Endothelial cell of umbilical vein (primary cell): ENCODE measurements at regions not wholly inside any gene's neighbourhood (a gene's known extent, or its start where the extent isn't known, plus 50 kb on each side); places are given as distances from the start of the nearest gene placed in this dataset.
"Not testable (repeated sequence)": the region's sequence is repeated elsewhere in the genome, so short reads cannot be mapped to it uniquely, and the experiment has no call there.

Experiments
- BruUV-seq: library from RNA; stranded (reverse); fragments of 400-500 nt; replicated peaks from 2 replicates; lab custom pipeline; 2021; lab: Mats Ljungman, UMichigan
- CTCF ChIA-PET: fragments of 300-600, 350-600 bp; sonication (Branson Sonifier 250); formaldehyde crosslinking; loops from one replicate; lab custom pipeline; 2021; ENCODE audit warnings: antibody characterized with exemption, inconsistent platforms; lab: Charles Lee
- POLR2A ChIA-PET: fragments of 300-600, 350-600 bp; sonication (Branson Sonifier 250); formaldehyde crosslinking; loops from one replicate; lab custom pipeline; 2021; ENCODE audit warnings: antibody characterized with exemption, inconsistent platforms; lab: Charles Lee
- DNase-seq: peaks from one replicate; pipeline ENCODE4 v3.0.0-alpha.2; 2011; ENCODE audit warnings: low read depth, low spot score
- FAIRE-seq: peaks from 2 replicates; lab custom pipeline; 2011; peaks lifted over from hg19 to GRCh38; lab: Jason Lieb, UNC
- H2AFZ ChIP-seq: 2 replicates; pipeline ENCODE4 v1.6.0; 2012; ENCODE audit warnings: low read depth, low read length, control low read depth, inconsistent platforms
- H3K27ac ChIP-seq: 2 replicates; pipeline ENCODE4 v1.5.1; 2011; ENCODE audit warnings: low read depth, mild to moderate bottlenecking, control low read depth, low read length, moderate library complexity; ENCODE audit not compliant: insufficient read depth
- H3K27me3 ChIP-seq, 2 experiments: 2 replicates each; pipeline versions ENCODE4 v1.6.0 to v1.6.1; 2011; ENCODE audit warnings: low read length in 2 of 2, mixed read lengths in 1 of 2; ENCODE audit not compliant: control insufficient read depth in 2 of 2, insufficient read depth in 2 of 2
- H3K36me3 ChIP-seq, 2 experiments: 2 replicates in 1 of 2; 3 replicates in 1 of 2; pipeline ENCODE4 v1.5.1; 2011; ENCODE audit warnings: low read length in 2 of 2, mild to moderate bottlenecking in 1 of 2, moderate library complexity in 1 of 2; ENCODE audit not compliant: control insufficient read depth in 2 of 2, insufficient read depth in 2 of 2; ENCODE audit errors: extremely low read depth in 1 of 2
- H3K4me1 ChIP-seq: 3 replicates; pipeline ENCODE4 v1.5.1; 2011; ENCODE audit warnings: mild to moderate bottlenecking, low read length; ENCODE audit not compliant: control insufficient read depth, insufficient read depth; ENCODE audit errors: extremely low read depth
- H3K4me2 ChIP-seq: 2 replicates; pipeline ENCODE4 v1.6.1; 2011; ENCODE audit warnings: low read length, control low read depth, mixed read lengths; ENCODE audit not compliant: insufficient read depth
- H3K4me3 ChIP-seq, 3 experiments: fragments of 200-600 bp in 1 of 3; sonication (generic), shearing (Covaris generic) in 1 of 3; replicated peaks in 1 of 3; 2 replicates each; pipeline ENCODE4 v1.5.1; 2011 to 2016; ENCODE audit warnings: control low read depth in 3 of 3, low read length in 3 of 3, mild to moderate bottlenecking in 2 of 3, inconsistent platforms in 1 of 3, low read depth in 1 of 3, moderate library complexity in 1 of 3; ENCODE audit not compliant: insufficient read depth in 1 of 3
- H3K79me2 ChIP-seq: 2 replicates; pipeline ENCODE4 v1.6.0; 2012; ENCODE audit warnings: low read length, inconsistent platforms; ENCODE audit not compliant: control insufficient read depth, insufficient read depth
- H3K9ac ChIP-seq: replicated peaks from 2 replicates; pipeline ENCODE3; 2011; ENCODE audit warnings: low read length, control low read depth; ENCODE audit not compliant: insufficient read depth; ENCODE audit errors: extremely low read depth
- H3K9me1 ChIP-seq: replicated peaks from 3 replicates; pipeline ENCODE4 v1.6.0; 2011; ENCODE audit warnings: mild to moderate bottlenecking, low read length; ENCODE audit not compliant: control insufficient read depth, insufficient read depth; ENCODE audit errors: extremely low read depth
- H3K9me3 ChIP-seq: replicated peaks from 2 replicates; pipeline ENCODE4 v1.5.1; 2012; ENCODE audit warnings: low read length, inconsistent platforms; ENCODE audit not compliant: control insufficient read depth, insufficient read depth
- H4K20me1 ChIP-seq: replicated peaks from 2 replicates; pipeline ENCODE3; 2011; ENCODE audit warnings: mild to moderate bottlenecking, low read length; ENCODE audit not compliant: control insufficient read depth, insufficient read depth; ENCODE audit errors: extremely low read depth
- JUN ChIP-seq: IDR thresholded peaks from 2 replicates; pipeline ENCODE4 v1.6.1; 2011; ENCODE audit warnings: borderline replicate concordance, low read depth; ENCODE audit not compliant: insufficient read length, insufficient read depth
- MAX ChIP-seq: IDR thresholded peaks from 2 replicates; pipeline ENCODE4 v1.6.1; 2011; ENCODE audit not compliant: insufficient read depth, insufficient read length
- MYC ChIP-seq: IDR thresholded peaks from one replicate; pipeline ENCODE4 v1.6.1; 2011; ENCODE audit warnings: mild to moderate bottlenecking, low read depth, low read length
- POLR2A ChIP-seq: IDR thresholded peaks from 2 replicates; pipeline ENCODE4 v1.6.1; 2012; ENCODE audit warnings: low read depth, mild to moderate bottlenecking, control low read depth, low read length
- dilution Hi-C: fragments of 300-500 bp; cut with MboI; formaldehyde crosslinking; loops from one replicate; pipeline ENCODE4 v1.15.0; 2019; ENCODE audit warnings: low sequenced_read_pairs; ENCODE audit not compliant: extremely low pct_ligation_motif_present
- intact Hi-C: fragments of 100-400 bp; cut with micrococcal nuclease; formaldehyde crosslinking; loops from one replicate; pipeline ENCODE4 v1.10.0; 2022

- Histone ChIP-seq H3K9me1 (no peaks in the 10 kb centered on the region), H3K36me3 (no peaks in the 10 kb centered on the region), H3K4me3 (no peak overlapping the region), H3K27ac (no peak overlapping the region), H4K20me1 (no peaks in the 10 kb centered on the region), H3K4me2 (no peak overlapping the region), H3K9ac (no peak overlapping the region), H3K9me3 (no peaks in the 10 kb centered on the region), H3K79me2 (no peaks in the 10 kb centered on the region), H3K27me3 (no peaks in the 10 kb centered on the region), H3K4me1 (no peaks in the 10 kb centered on the region), H2AFZ (no peak overlapping the region)
- ChIA-PET POLR2A (no interaction called here), CTCF (no interaction called here)
- intact Hi-C loops (loop anchor here (1.0 kb wide), 1 partner anchor 23 kb away; no protein-coding TSS in a partner anchor), dilution Hi-C loops (no loop called here)
- TF ChIP-seq MAX (no peak), POLR2A (no peak), JUN (no peak), MYC (no peak)
- FAIRE-seq, result no peak
- BruUV-seq, result no TSS peak
- no peak for DNase-seq
Measured at GRCh38 chr3:171916888-171917287, 73.7 kb downstream of the TMEM212 start.

GRCh38 chr3:171922629-171923028, 79.5 kb downstream of the TMEM212 start:
- H3K4me3 ChIP-seq, BruUV-seq, H4K20me1 ChIP-seq, H3K9me3 ChIP-seq, H2AFZ ChIP-seq, H3K36me3 ChIP-seq, DNase-seq, H3K4me1 ChIP-seq, H3K9me1 ChIP-seq, H3K4me2 ChIP-seq, H3K27ac ChIP-seq, H3K79me2 ChIP-seq, H3K9ac ChIP-seq, dilution Hi-C loops, CTCF ChIA-PET, intact Hi-C loops, H3K27me3 ChIP-seq, FAIRE-seq, POLR2A ChIA-PET: not testable (repeated sequence)

GRCh38 chr3:171923668-171924067, 80.5 kb downstream of the TMEM212 start:
- H3K4me2 ChIP-seq, FAIRE-seq, dilution Hi-C loops, H3K79me2 ChIP-seq, H3K4me3 ChIP-seq, H3K9me1 ChIP-seq, H3K4me1 ChIP-seq, H3K27ac ChIP-seq, H3K36me3 ChIP-seq, H3K27me3 ChIP-seq, DNase-seq, H2AFZ ChIP-seq, H4K20me1 ChIP-seq, POLR2A ChIA-PET, H3K9ac ChIP-seq, intact Hi-C loops, H3K9me3 ChIP-seq, CTCF ChIA-PET, BruUV-seq: not testable (repeated sequence)

GRCh38 chr3:171924864-171925263, 81.7 kb downstream of the TMEM212 start:
- H3K36me3 ChIP-seq, H2AFZ ChIP-seq, dilution Hi-C loops, POLR2A ChIA-PET, FAIRE-seq, H3K27me3 ChIP-seq, H3K79me2 ChIP-seq, H3K9me3 ChIP-seq, DNase-seq, CTCF ChIA-PET, H3K9ac ChIP-seq, H4K20me1 ChIP-seq, H3K4me3 ChIP-seq, H3K9me1 ChIP-seq, H3K4me1 ChIP-seq, H3K4me2 ChIP-seq, BruUV-seq, H3K27ac ChIP-seq, intact Hi-C loops: not testable (repeated sequence)
